ENCODE measurements at regions not wholly inside any gene's neighbourhood (a gene's known extent, or its start where the extent isn't known, plus 50 kb on each side); places are given as distances from the start of the nearest gene placed in this dataset.

DNA sequence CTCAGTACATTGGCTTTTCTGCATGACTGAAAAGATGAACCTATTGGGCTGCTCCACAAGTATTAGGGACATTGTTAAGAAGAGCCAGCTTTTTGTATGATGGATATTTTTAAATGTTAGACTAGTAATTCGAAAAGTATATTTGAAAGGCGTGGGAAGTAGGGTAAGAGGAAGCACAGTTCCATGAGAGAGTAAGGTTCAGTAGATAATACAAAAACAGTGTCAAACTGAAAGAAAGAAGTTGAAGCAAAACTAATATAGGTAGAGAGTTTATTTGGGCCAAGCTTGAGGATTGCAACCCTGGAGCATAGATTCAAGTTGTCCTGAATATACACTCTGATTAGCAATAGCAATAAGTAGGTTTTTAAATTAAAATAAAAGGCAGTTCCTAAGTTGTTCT lies 193.9 kb downstream of the RASSF9 start:
- DNase-seq, result no peak
- Histone ChIP-seq H3K4me3 (no peak overlapping the region), H3K27ac (no peak overlapping the region), H3K27me3 (ENCODE audit: insufficient read depth in 3 of 3, low read length in 2 of 3) (no peaks in the 10 kb centered on the region), H3K4me1 (no peaks in the 10 kb centered on the region), H3K9me3 (no peaks in the 10 kb centered on the region), H3K36me3 (ENCODE audit: insufficient read depth in 1 of 2, low read depth in 1 of 2) (no peaks in the 10 kb centered on the region)
- no peak for ATAC-seq
- TF ChIP-seq, protein P1, sequence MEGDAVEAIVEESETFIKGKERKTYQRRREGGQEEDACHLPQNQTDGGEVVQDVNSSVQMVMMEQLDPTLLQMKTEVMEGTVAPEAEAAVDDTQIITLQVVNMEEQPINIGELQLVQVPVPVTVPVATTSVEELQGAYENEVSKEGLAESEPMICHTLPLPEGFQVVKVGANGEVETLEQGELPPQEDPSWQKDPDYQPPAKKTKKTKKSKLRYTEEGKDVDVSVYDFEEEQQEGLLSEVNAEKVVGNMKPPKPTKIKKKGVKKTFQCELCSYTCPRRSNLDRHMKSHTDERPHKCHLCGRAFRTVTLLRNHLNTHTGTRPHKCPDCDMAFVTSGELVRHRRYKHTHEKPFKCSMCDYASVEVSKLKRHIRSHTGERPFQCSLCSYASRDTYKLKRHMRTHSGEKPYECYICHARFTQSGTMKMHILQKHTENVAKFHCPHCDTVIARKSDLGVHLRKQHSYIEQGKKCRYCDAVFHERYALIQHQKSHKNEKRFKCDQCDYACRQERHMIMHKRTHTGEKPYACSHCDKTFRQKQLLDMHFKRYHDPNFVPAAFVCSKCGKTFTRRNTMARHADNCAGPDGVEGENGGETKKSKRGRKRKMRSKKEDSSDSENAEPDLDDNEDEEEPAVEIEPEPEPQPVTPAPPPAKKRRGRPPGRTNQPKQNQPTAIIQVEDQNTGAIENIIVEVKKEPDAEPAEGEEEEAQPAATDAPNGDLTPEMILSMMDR (IDR thresholded peaks at IDR 0.05), result no peak
- 89 to 94% (median 91%) methylated on average over 2 of the region's 2 CpGs for WGBS, 3 donors
- intact Hi-C loops (cut with DNase I), result no loop called here

GRCh38 chr12:85642808-85643207 lies 193.4 kb downstream of the RASSF9 start:
- no peaks in the 10 kb centered on the region for H3K9me3 ChIP-seq
- no peaks in the 10 kb centered on the region for H3K36me3 ChIP-seq (ENCODE audit: insufficient read depth in 1 of 2, low read depth in 1 of 2)
- H3K27ac ChIP-seq, result no peak overlapping the region
- TF ChIP-seq, protein P1 (IDR thresholded peaks at IDR 0.05), result no peak
- H3K27me3 ChIP-seq (ENCODE audit: insufficient read depth in 3 of 3, low read length in 2 of 3), result no peaks in the 10 kb centered on the region
- no peak for DNase-seq
- no peaks in the 10 kb centered on the region for H3K4me1 ChIP-seq
- intact Hi-C loops (cut with DNase I), result no loop called here
- WGBS, 3 donors, result 70 to 79% (median 74%) methylated on average over 5 of the region's 5 CpGs
- no peak overlapping the region for H3K4me3 ChIP-seq
- ATAC-seq, result no peak

DNA sequence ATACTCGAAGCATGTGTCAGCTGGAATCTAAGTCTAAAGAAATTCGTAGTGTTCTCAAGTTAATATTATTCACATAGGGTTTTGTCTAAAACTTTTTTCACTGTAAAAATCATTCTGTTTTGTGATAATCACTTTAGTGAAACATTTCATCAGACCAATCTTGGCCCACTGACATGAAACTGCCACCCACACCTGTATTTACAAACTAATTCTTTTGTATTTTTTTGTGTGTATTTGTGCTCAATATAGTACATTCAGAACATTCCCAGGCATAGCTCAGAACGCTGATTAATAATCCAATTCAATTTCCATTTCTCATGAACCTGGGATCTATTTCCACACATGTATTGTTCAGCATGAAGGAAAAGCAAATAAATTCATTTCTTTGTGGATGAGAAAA lies 191.7 kb downstream of the RASSF9 start:
- no peaks in the 10 kb centered on the region for H3K4me1 ChIP-seq
- no peak for ATAC-seq
- intact Hi-C loops (cut with DNase I), result no loop called here
- DNase-seq, result no peak
- TF ChIP-seq, protein P1 (IDR thresholded peaks at IDR 0.05), result no peak
- no peak overlapping the region for H3K4me3 ChIP-seq
- H3K9me3 ChIP-seq, result no peaks in the 10 kb centered on the region
- WGBS, 3 donors, result 54 to 64% (median 60%) methylated on average over 3 of the region's 3 CpGs
- no peaks in the 10 kb centered on the region for H3K36me3 ChIP-seq (ENCODE audit: insufficient read depth in 1 of 2, low read depth in 1 of 2)
- no peak overlapping the region for H3K27ac ChIP-seq
- H3K27me3 ChIP-seq (ENCODE audit: insufficient read depth in 3 of 3, low read length in 2 of 3), result no peaks in the 10 kb centered on the region

DNA sequence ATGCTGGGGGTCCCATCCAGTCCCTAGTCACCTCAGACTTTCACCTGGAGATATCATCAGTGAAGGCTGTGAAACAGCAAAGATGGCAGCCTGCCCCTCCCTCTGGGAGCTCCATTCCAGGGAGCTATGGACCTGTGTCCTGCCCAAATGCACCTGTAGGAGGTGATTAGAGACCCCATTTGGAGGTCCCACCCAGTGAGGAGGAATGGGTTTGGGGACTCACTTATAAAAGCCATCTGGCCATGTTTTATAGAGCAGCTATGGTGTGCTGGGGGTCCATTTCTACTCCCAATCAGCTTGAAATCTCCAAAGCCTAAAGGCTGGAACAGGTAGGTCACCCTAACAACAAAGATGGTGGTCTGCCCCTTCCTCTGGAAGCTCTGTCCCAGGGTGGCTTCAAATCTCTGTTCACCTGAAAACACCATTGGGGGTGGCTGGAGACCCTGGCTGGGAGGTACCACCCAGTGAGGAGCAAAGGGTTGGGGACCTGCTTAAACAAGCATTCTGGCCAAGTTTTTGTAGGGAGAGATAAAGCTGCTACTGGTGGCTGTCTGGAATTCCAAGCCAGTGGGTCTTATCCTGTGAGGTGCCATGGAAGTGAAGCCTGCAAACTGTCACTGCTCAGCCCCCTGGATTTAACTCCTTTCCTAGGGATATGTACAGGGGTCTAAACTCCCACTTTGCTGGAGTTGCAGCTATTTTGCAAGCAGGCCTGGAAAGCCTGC lies 182.3 kb downstream of the RASSF9 start:
- no peak overlapping the region for H3K4me3 ChIP-seq
- no peaks in the 10 kb centered on the region for H3K27me3 ChIP-seq (ENCODE audit: insufficient read depth in 3 of 3, low read length in 2 of 3)
- ATAC-seq (no peak), DNase-seq (no peak)
- H3K4me1 ChIP-seq, result no peaks in the 10 kb centered on the region
- no peaks in the 10 kb centered on the region for H3K9me3 ChIP-seq
- H3K36me3 ChIP-seq (ENCODE audit: insufficient read depth in 1 of 2, low read depth in 1 of 2), result no peaks in the 10 kb centered on the region
- intact Hi-C loops (cut with DNase I), result no loop called here
- TF ChIP-seq, protein P1 (IDR thresholded peaks at IDR 0.05), result no peak
- H3K27ac ChIP-seq, result no peak overlapping the region

DNA sequence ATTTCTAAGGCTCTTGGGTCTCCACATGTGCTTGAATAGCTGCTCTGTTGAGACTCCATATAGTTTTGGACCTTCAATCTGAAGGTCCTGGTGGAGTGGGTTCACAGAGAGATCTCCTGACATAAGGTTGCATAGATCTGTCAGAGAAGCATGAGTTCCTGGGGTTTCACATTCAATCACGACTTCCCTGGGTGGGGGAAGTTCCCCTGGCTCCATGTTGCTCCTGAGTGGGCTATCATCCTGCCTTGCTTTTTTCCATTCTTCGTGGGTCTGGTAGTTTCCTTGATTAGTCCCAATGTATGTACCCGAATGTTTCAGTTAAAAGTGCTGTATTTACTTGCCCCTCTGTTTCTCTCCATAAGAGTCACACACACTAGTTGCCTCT lies 181.8 kb downstream of the RASSF9 start:
- TF ChIP-seq, protein P1 (IDR thresholded peaks at IDR 0.05), result no peak

More for the DNA sequence above, 181.8 kb downstream of the RASSF9 start:
- intact Hi-C loops (cut with DNase I), result no loop called here
- H3K9me3 ChIP-seq, result no peaks in the 10 kb centered on the region
- DNase-seq, result no peak
- WGBS, 3 donors, result 74 to 84% (median 80%) methylated on average over 3 of the region's 3 CpGs
- no peaks in the 10 kb centered on the region for H3K27me3 ChIP-seq (ENCODE audit: insufficient read depth in 3 of 3, low read length in 2 of 3)
- H3K4me3 ChIP-seq, result no peak overlapping the region
- no peak overlapping the region for H3K27ac ChIP-seq
- no peaks in the 10 kb centered on the region for H3K4me1 ChIP-seq
- ATAC-seq, result no peak
- H3K36me3 ChIP-seq (ENCODE audit: insufficient read depth in 1 of 2, low read depth in 1 of 2), result no peaks in the 10 kb centered on the region
